ENCODE measurements at regions not wholly inside any gene's neighbourhood (a gene's known extent, or its start where the extent isn't known, plus 50 kb on each side); places are given as distances from the start of the nearest gene placed in this dataset.

- Mint-ChIP-seq H3K4me1 (no peaks in the 10 kb centered on the region), H3K27ac (no peak overlapping the region), H3K27me3 (no peaks in the 10 kb centered on the region), H3K4me3 (no peak overlapping the region), H3K9me3 (peaks cover 0 to 8% (median 2%) of the 10 kb centered on the region in 7 donors), H3K36me3 (no peaks in the 10 kb centered on the region)
- Histone ChIP-seq H3K27ac (ENCODE audit: insufficient read depth, low read length, poor library complexity, severe bottlenecking) (no peak overlapping the region), H3K4me1 (ENCODE audit: control insufficient read depth, insufficient read depth, low read length, poor library complexity, severe bottlenecking) (no peaks in the 10 kb centered on the region), H3K27me3 (ENCODE audit: control insufficient read depth, insufficient read depth, low read length) (no peaks in the 10 kb centered on the region), H3K9me3 (ENCODE audit: control insufficient read depth in 2 of 2, low read length in 2 of 2) (no peaks in the 10 kb centered on the region), H3K36me3 (ENCODE audit: control insufficient read depth, insufficient read depth, low read length) (no peaks in the 10 kb centered on the region), H3K4me3 (ENCODE audit: low read depth, low read length) (no peak overlapping the region)
- DNase-seq (no peak), ATAC-seq (ENCODE audit: low read depth in 2 of 2) (no peak)
Observed at GRCh38 chr10:64316833-64317232, 795.6 kb downstream of the REEP3 start.

GRCh38 chr10:64320448-64320847 is 799.2 kb downstream of the REEP3 start:
- no peak overlapping the region for H3K4me3 Mint-ChIP-seq

GRCh38 chr10:64329510-64329909 is 808.3 kb downstream of the REEP3 start:
- no peak overlapping the region for H3K4me3 ChIP-seq (ENCODE audit: low read depth, low read length)
- Mint-ChIP-seq H3K36me3 (no peaks in the 10 kb centered on the region), H3K4me3 (no peak overlapping the region), H3K27ac (no peak overlapping the region), H3K4me1 (no peaks in the 10 kb centered on the region), H3K9me3 (peaks cover 2 to 31% (median 7%) of the 10 kb centered on the region in 7 donors), H3K27me3 (no peaks in the 10 kb centered on the region)
- H3K27ac ChIP-seq (ENCODE audit: insufficient read depth, low read length, poor library complexity, severe bottlenecking) = no peak overlapping the region
- H3K4me1 ChIP-seq (ENCODE audit: control insufficient read depth, insufficient read depth, low read length, poor library complexity, severe bottlenecking) = no peaks in the 10 kb centered on the region
- peaks cover 3 to 11% of the 10 kb centered on the region in 2 experiments for H3K9me3 ChIP-seq (ENCODE audit: control insufficient read depth in 2 of 2, low read length in 2 of 2)
- no peaks in the 10 kb centered on the region for H3K36me3 ChIP-seq (ENCODE audit: control insufficient read depth, insufficient read depth, low read length)
- no peak for DNase-seq
- H3K27me3 ChIP-seq (ENCODE audit: control insufficient read depth, insufficient read depth, low read length) = no peaks in the 10 kb centered on the region
- ATAC-seq (ENCODE audit: low read depth in 2 of 2) = no peak

More at GRCh38 chr10:64320448-64320847, 799.2 kb downstream of the REEP3 start:
- ATAC-seq (ENCODE audit: low read depth in 2 of 2) (no peak), DNase-seq (no peak)
- no peaks in the 10 kb centered on the region for H3K36me3 ChIP-seq (ENCODE audit: control insufficient read depth, insufficient read depth, low read length)
- Mint-ChIP-seq H3K9me3 (peaks cover 0 to 25% (median 4%) of the 10 kb centered on the region in 7 donors), H3K27me3 (no peaks in the 10 kb centered on the region), H3K27ac (no peak overlapping the region), H3K36me3 (no peaks in the 10 kb centered on the region), H3K4me1 (no peaks in the 10 kb centered on the region)
- H3K4me1 ChIP-seq (ENCODE audit: control insufficient read depth, insufficient read depth, low read length, poor library complexity, severe bottlenecking) = no peaks in the 10 kb centered on the region
- no peak overlapping the region for H3K4me3 ChIP-seq (ENCODE audit: low read depth, low read length)
- H3K9me3 ChIP-seq (ENCODE audit: control insufficient read depth in 2 of 2, low read length in 2 of 2) = peaks cover 3 to 5% of the 10 kb centered on the region in 2 experiments
- H3K27me3 ChIP-seq (ENCODE audit: control insufficient read depth, insufficient read depth, low read length) = no peaks in the 10 kb centered on the region
- H3K27ac ChIP-seq (ENCODE audit: insufficient read depth, low read length, poor library complexity, severe bottlenecking) = no peak overlapping the region

- no peaks in the 10 kb centered on the region for H3K27me3 Mint-ChIP-seq
Observed at GRCh38 chr10:64332551-64332950, 811.4 kb downstream of the REEP3 start.

GRCh38 chr10:64334084-64334483 is 812.9 kb downstream of the REEP3 start:
- Histone ChIP-seq H3K9me3 (ENCODE audit: control insufficient read depth in 2 of 2, low read length in 2 of 2) (no peaks in the 10 kb centered on the region), H3K4me1 (ENCODE audit: control insufficient read depth, insufficient read depth, low read length, poor library complexity, severe bottlenecking) (no peaks in the 10 kb centered on the region), H3K36me3 (ENCODE audit: control insufficient read depth, insufficient read depth, low read length) (no peaks in the 10 kb centered on the region), H3K27me3 (ENCODE audit: control insufficient read depth, insufficient read depth, low read length) (no peaks in the 10 kb centered on the region), H3K27ac (ENCODE audit: insufficient read depth, low read length, poor library complexity, severe bottlenecking) (no peak overlapping the region), H3K4me3 (ENCODE audit: low read depth, low read length) (no peak overlapping the region)
- no peaks in the 10 kb centered on the region for H3K36me3 Mint-ChIP-seq
- no peak overlapping the region for H3K4me3 Mint-ChIP-seq
- H3K4me1 Mint-ChIP-seq = no peaks in the 10 kb centered on the region
- H3K27ac Mint-ChIP-seq = no peak overlapping the region
- no peaks in the 10 kb centered on the region for H3K27me3 Mint-ChIP-seq
- DNase-seq (no peak), ATAC-seq (ENCODE audit: low read depth in 2 of 2) (no peak)
- peaks cover 0 to 15% (median 2%) of the 10 kb centered on the region in 7 donors for H3K9me3 Mint-ChIP-seq

More at GRCh38 chr10:64332551-64332950, 811.4 kb downstream of the REEP3 start:
- no peaks in the 10 kb centered on the region for H3K36me3 ChIP-seq (ENCODE audit: control insufficient read depth, insufficient read depth, low read length)
- Mint-ChIP-seq H3K4me1 (no peaks in the 10 kb centered on the region), H3K27ac (no peak overlapping the region), H3K36me3 (no peaks in the 10 kb centered on the region), H3K4me3 (no peak overlapping the region), H3K9me3 (peaks cover 0 to 17% (median 2%) of the 10 kb centered on the region in 7 donors)
- H3K27me3 ChIP-seq (ENCODE audit: control insufficient read depth, insufficient read depth, low read length) = no peaks in the 10 kb centered on the region
- ATAC-seq (ENCODE audit: low read depth in 2 of 2) = no peak
- no peak for DNase-seq
- H3K4me1 ChIP-seq (ENCODE audit: control insufficient read depth, insufficient read depth, low read length, poor library complexity, severe bottlenecking) = no peaks in the 10 kb centered on the region
- no peak overlapping the region for H3K4me3 ChIP-seq (ENCODE audit: low read depth, low read length)
- H3K9me3 ChIP-seq (ENCODE audit: control insufficient read depth in 2 of 2, low read length in 2 of 2) = no peaks in the 10 kb centered on the region
- H3K27ac ChIP-seq (ENCODE audit: insufficient read depth, low read length, poor library complexity, severe bottlenecking) = no peak overlapping the region

- Histone ChIP-seq H3K27me3 (ENCODE audit: control insufficient read depth, insufficient read depth, low read length) (no peaks in the 10 kb centered on the region), H3K9me3 (ENCODE audit: control insufficient read depth in 2 of 2, low read length in 2 of 2) (no peaks in the 10 kb centered on the region), H3K36me3 (ENCODE audit: control insufficient read depth, insufficient read depth, low read length) (no peaks in the 10 kb centered on the region), H3K4me3 (ENCODE audit: low read depth, low read length) (no peak overlapping the region), H3K4me1 (ENCODE audit: control insufficient read depth, insufficient read depth, low read length, poor library complexity, severe bottlenecking) (no peaks in the 10 kb centered on the region), H3K27ac (ENCODE audit: insufficient read depth, low read length, poor library complexity, severe bottlenecking) (no peak overlapping the region)
- H3K27ac Mint-ChIP-seq = no peak overlapping the region
- no peak overlapping the region for H3K4me3 Mint-ChIP-seq
- H3K27me3 Mint-ChIP-seq = no peaks in the 10 kb centered on the region
- H3K9me3 Mint-ChIP-seq = peaks cover 0 to 3% (median 2%) of the 10 kb centered on the region in 7 donors
- DNase-seq = no peak
- H3K4me1 Mint-ChIP-seq = no peaks in the 10 kb centered on the region
- H3K36me3 Mint-ChIP-seq = no peaks in the 10 kb centered on the region
- ATAC-seq (ENCODE audit: low read depth in 2 of 2) = no peak
Observed at GRCh38 chr10:64344211-64344610, 823.0 kb downstream of the REEP3 start.

- H3K4me1 ChIP-seq (ENCODE audit: control insufficient read depth, insufficient read depth, low read length, poor library complexity, severe bottlenecking) = no peaks in the 10 kb centered on the region
- H3K4me3 ChIP-seq (ENCODE audit: low read depth, low read length) = no peak overlapping the region
- H3K4me3 Mint-ChIP-seq = no peak overlapping the region
- H3K4me1 Mint-ChIP-seq = no peaks in the 10 kb centered on the region
- no peaks in the 10 kb centered on the region for H3K36me3 Mint-ChIP-seq
- DNase-seq = no peak
- no peak overlapping the region for H3K27ac ChIP-seq (ENCODE audit: insufficient read depth, low read length, poor library complexity, severe bottlenecking)
- no peak overlapping the region for H3K27ac Mint-ChIP-seq
- no peaks in the 10 kb centered on the region for H3K27me3 ChIP-seq (ENCODE audit: control insufficient read depth, insufficient read depth, low read length)
- H3K27me3 Mint-ChIP-seq = no peaks in the 10 kb centered on the region
- peaks cover 0 to 9% (median 2%) of the 10 kb centered on the region in 7 donors for H3K9me3 Mint-ChIP-seq
- no peaks in the 10 kb centered on the region for H3K9me3 ChIP-seq (ENCODE audit: control insufficient read depth in 2 of 2, low read length in 2 of 2)
- no peak for ATAC-seq (ENCODE audit: low read depth in 2 of 2)
- no peaks in the 10 kb centered on the region for H3K36me3 ChIP-seq (ENCODE audit: control insufficient read depth, insufficient read depth, low read length)
Observed at GRCh38 chr10:64345856-64346255, 824.7 kb downstream of the REEP3 start.

- no peaks in the 10 kb centered on the region for H3K4me1 ChIP-seq (ENCODE audit: control insufficient read depth, insufficient read depth, low read length, poor library complexity, severe bottlenecking)
- H3K9me3 ChIP-seq (ENCODE audit: control insufficient read depth in 2 of 2, low read length in 2 of 2) = no peaks in the 10 kb centered on the region
- H3K36me3 ChIP-seq (ENCODE audit: control insufficient read depth, insufficient read depth, low read length) = no peaks in the 10 kb centered on the region
- H3K27ac ChIP-seq (ENCODE audit: insufficient read depth, low read length, poor library complexity, severe bottlenecking) = no peak overlapping the region
- H3K27me3 Mint-ChIP-seq = no peaks in the 10 kb centered on the region
- peaks cover 0 to 9% (median 3%) of the 10 kb centered on the region in 7 donors for H3K9me3 Mint-ChIP-seq
- no peaks in the 10 kb centered on the region for H3K4me1 Mint-ChIP-seq
- DNase-seq = no peak
- H3K4me3 Mint-ChIP-seq = no peak overlapping the region
- no peak overlapping the region for H3K4me3 ChIP-seq (ENCODE audit: low read depth, low read length)
- H3K27ac Mint-ChIP-seq = no peak overlapping the region
- no peaks in the 10 kb centered on the region for H3K27me3 ChIP-seq (ENCODE audit: control insufficient read depth, insufficient read depth, low read length)
- no peak for ATAC-seq (ENCODE audit: low read depth in 2 of 2)
- no peaks in the 10 kb centered on the region for H3K36me3 Mint-ChIP-seq
Observed at GRCh38 chr10:64346389-64346788, 825.2 kb downstream of the REEP3 start.
